GM23338 (cell line): ENCODE measurements at regions not wholly inside any gene's neighbourhood (a gene's known extent, or its start where the extent isn't known, plus 50 kb on each side); places are given as distances from the start of the nearest gene placed in this dataset.

ENCODE experiments used
- JUNB ChIP-seq: IDR thresholded peaks from one replicate; pipeline ENCODE4 v1.6.1; 2016; ENCODE audit warnings: antibody characterized with exemption; ENCODE audit not compliant: unreplicated experiment
- TF ChIP-seq, protein P1 (sequence below), 2 experiments: fragments of 200-600 bp in 1 of 2; sonication (generic) in 1 of 2; conservative IDR thresholded peaks; 2 replicates each; pipeline versions ENCODE4 v1.5.1 to v1.6.1; 2016 to 2017; ENCODE audit warnings: antibody characterized with exemption in 2 of 2, low read depth in 2 of 2, mild to moderate bottlenecking in 2 of 2, moderate library complexity in 1 of 2

DNA sequence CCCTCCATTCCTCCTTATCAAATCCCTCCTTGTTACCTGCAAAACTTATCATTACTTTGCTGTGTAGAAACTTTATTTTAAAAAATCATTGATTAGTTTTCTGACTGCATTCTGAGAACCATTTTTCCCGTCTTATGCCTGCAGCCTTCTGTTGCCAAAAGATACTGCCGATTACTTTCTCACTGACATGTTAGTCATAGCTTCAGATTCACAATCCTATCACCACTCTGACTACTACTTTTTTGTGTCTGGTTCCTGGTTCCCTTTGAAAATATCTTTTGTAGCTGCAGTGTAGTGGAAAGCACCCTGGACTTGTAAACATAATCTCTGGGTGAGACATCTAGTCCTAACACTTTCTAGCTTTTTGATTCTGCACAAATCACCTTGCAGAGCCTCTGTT lies 71.7 kb downstream of the NR2F1 start:
- TF ChIP-seq, protein P1, sequence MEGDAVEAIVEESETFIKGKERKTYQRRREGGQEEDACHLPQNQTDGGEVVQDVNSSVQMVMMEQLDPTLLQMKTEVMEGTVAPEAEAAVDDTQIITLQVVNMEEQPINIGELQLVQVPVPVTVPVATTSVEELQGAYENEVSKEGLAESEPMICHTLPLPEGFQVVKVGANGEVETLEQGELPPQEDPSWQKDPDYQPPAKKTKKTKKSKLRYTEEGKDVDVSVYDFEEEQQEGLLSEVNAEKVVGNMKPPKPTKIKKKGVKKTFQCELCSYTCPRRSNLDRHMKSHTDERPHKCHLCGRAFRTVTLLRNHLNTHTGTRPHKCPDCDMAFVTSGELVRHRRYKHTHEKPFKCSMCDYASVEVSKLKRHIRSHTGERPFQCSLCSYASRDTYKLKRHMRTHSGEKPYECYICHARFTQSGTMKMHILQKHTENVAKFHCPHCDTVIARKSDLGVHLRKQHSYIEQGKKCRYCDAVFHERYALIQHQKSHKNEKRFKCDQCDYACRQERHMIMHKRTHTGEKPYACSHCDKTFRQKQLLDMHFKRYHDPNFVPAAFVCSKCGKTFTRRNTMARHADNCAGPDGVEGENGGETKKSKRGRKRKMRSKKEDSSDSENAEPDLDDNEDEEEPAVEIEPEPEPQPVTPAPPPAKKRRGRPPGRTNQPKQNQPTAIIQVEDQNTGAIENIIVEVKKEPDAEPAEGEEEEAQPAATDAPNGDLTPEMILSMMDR (conservative IDR thresholded peaks at IDR 0.05; ENCODE audit: low read depth in 2 of 2): no peak
- no peak for TF ChIP-seq JUNB
